SK-N-SH (cell line): ENCODE measurements at regions not wholly inside any gene's neighbourhood (a gene's known extent, or its start where the extent isn't known, plus 50 kb on each side); places are given as distances from the start of the nearest gene placed in this dataset.

ENCODE experiments used
- CTCF ChIA-PET: fragments of 300-600, 350-600 bp; formaldehyde crosslinking; extraction: SDS; loops from one replicate; lab custom pipeline; 2021; lab: Yijun Ruan, JAX
- POLR2A ChIA-PET: fragments of 350-600 bp; sonication (Branson Sonifier 250); formaldehyde crosslinking; extraction: SDS; loops from one replicate; lab custom pipeline; 2020; ENCODE audit warnings: antibody characterized with exemption, inconsistent platforms; lab: Yijun Ruan, JAX
- DNase-seq: peaks from one replicate; pipeline ENCODE4 v3.0.0; 2012
- H2AFZ ChIP-seq: fragments of 200-600 bp; sonication (generic); 2 replicates; pipeline ENCODE4 v1.8.1; 2016; ENCODE audit warnings: antibody characterized with exemption, mild to moderate bottlenecking, low read depth
- H3F3A ChIP-seq: fragments of 200-600 bp; sonication (generic); replicated peaks from 2 replicates; pipeline ENCODE3; 2016; ENCODE audit warnings: antibody characterized with exemption, mild to moderate bottlenecking; ENCODE audit not compliant: insufficient read depth
- H3K27ac ChIP-seq, 2 experiments: fragments of 200-500 bp in 1 of 2; fragments of 200-600 bp in 1 of 2; sonication (Bioruptor generic) in 1 of 2; sonication (generic), shearing (Covaris generic) in 1 of 2; 2 replicates each; pipeline versions ENCODE4 v1.5.1 to v1.6.1; 2014 to 2016; ENCODE audit warnings: low read depth in 2 of 2, inconsistent platforms in 1 of 2, low read length in 1 of 2, mild to moderate bottlenecking in 1 of 2, mixed read lengths in 1 of 2
- H3K27me3 ChIP-seq: fragments of 200-600 bp; sonication (generic), shearing (Covaris generic); 2 replicates; pipeline ENCODE4 v1.6.1; 2016; ENCODE audit warnings: mixed run types; ENCODE audit not compliant: insufficient read depth
- H3K36me3 ChIP-seq, 2 experiments: fragments of 200-500 bp in 1 of 2; fragments of 200-600 bp in 1 of 2; sonication (Bioruptor generic) in 1 of 2; sonication (generic) in 1 of 2; replicated peaks in 1 of 2; 2 replicates each; pipeline versions ENCODE3 to v1.5.1; 2014 to 2016; ENCODE audit warnings: low read length in 1 of 2, mild to moderate bottlenecking in 1 of 2; ENCODE audit not compliant: insufficient read depth in 2 of 2, control insufficient read depth in 1 of 2
- H3K4me1 ChIP-seq, 2 experiments: fragments of 200-500 bp in 1 of 2; fragments of 200-600 bp in 1 of 2; sonication (Bioruptor generic) in 1 of 2; sonication (generic), shearing (Covaris generic) in 1 of 2; 2 replicates each; pipeline versions ENCODE4 v1.5.1 to v1.6.1; 2014 to 2016; ENCODE audit warnings: low read depth in 1 of 2, low read length in 1 of 2, mixed run types in 1 of 2; ENCODE audit not compliant: insufficient read depth in 2 of 2, control insufficient read depth in 1 of 2
- H3K4me2 ChIP-seq: fragments of 200-600 bp; sonication (generic), shearing (Covaris generic); 2 replicates; pipeline ENCODE4 v1.6.1; 2017; ENCODE audit warnings: mixed run types
- H3K4me3 ChIP-seq, 2 experiments: fragments of 200-500 bp in 1 of 2; fragments of 200-600 bp in 1 of 2; sonication (Bioruptor generic) in 1 of 2; sonication (generic), shearing (Covaris generic) in 1 of 2; 2 replicates each; pipeline versions ENCODE4 v1.5.1 to v1.8.1; 2014 to 2016; ENCODE audit warnings: low read depth in 2 of 2, inconsistent platforms in 1 of 2, low read length in 1 of 2, mild to moderate bottlenecking in 1 of 2, mixed read lengths in 1 of 2, moderate library complexity in 1 of 2
- H3K79me2 ChIP-seq: fragments of 200-600 bp; sonication (generic); 2 replicates; pipeline ENCODE4 v1.8.1; 2017; ENCODE audit warnings: mild to moderate bottlenecking; ENCODE audit not compliant: insufficient read depth
- H3K9ac ChIP-seq: fragments of 200-600 bp; sonication (generic); 2 replicates; pipeline ENCODE4 v1.6.1; 2017; ENCODE audit warnings: mixed run types
- H3K9me2 ChIP-seq: fragments of 200-600 bp; sonication (generic); 2 replicates; pipeline ENCODE4 v1.6.1; 2017; ENCODE audit warnings: mixed run types
- H3K9me3 ChIP-seq: fragments of 200-600 bp; sonication (generic); 2 replicates; pipeline ENCODE4 v1.6.1; 2017; ENCODE audit warnings: mixed run types, mild to moderate bottlenecking, moderate library complexity
- H4K20me1 ChIP-seq: fragments of 200-600 bp; sonication (generic); 2 replicates; pipeline ENCODE4 v1.6.1; 2017; ENCODE audit warnings: mild to moderate bottlenecking, mixed run types; ENCODE audit not compliant: insufficient read depth
- ELF1 ChIP-seq: IDR thresholded peaks from 2 replicates; pipeline ENCODE4 v1.4.0; 2012
- FOSL2 ChIP-seq: IDR thresholded peaks from 2 replicates; pipeline ENCODE4 v1.4.0; 2012; ENCODE audit warnings: low read depth, mild to moderate bottlenecking, moderate library complexity, borderline replicate concordance
- FOXJ3 ChIP-seq: sonication (generic); formaldehyde crosslinking; IDR thresholded peaks from 2 replicates; pipeline ENCODE4 v1.5.1; 2020; ENCODE audit warnings: mild to moderate bottlenecking, missing genetic modification reagents
- GABPA ChIP-seq: IDR thresholded peaks from 2 replicates; pipeline ENCODE4 v1.4.0; 2012; ENCODE audit warnings: low read depth, mild to moderate bottlenecking
- GATA2 ChIP-seq: sonication (generic); formaldehyde crosslinking; IDR thresholded peaks from 2 replicates; pipeline ENCODE4 v1.5.0; 2020; ENCODE audit warnings: mild to moderate bottlenecking, missing genetic modification reagents
- MEF2A ChIP-seq: IDR thresholded peaks from 2 replicates; pipeline ENCODE4 v1.4.0; 2012; ENCODE audit warnings: low read depth, borderline replicate concordance
- MXI1 ChIP-seq: IDR thresholded peaks from 2 replicates; pipeline ENCODE4 v1.6.1; 2012; ENCODE audit warnings: mild to moderate bottlenecking, low read depth, low read length, improper control_type of control experiment
- NFIC ChIP-seq: IDR thresholded peaks from 2 replicates; pipeline ENCODE4 v1.4.0; 2012; ENCODE audit warnings: borderline replicate concordance
- NRF1 ChIP-seq: IDR thresholded peaks from 2 replicates; pipeline ENCODE4 v1.6.1; 2012; ENCODE audit warnings: low read depth, mild to moderate bottlenecking, low read length
- RCOR1 ChIP-seq: fragments of 150-350 bp; IDR thresholded peaks from 2 replicates; pipeline ENCODE4 v1.6.1; 2017; ENCODE audit warnings: antibody characterized with exemption, low read length
- RXRA ChIP-seq: IDR thresholded peaks from 2 replicates; pipeline ENCODE4 v1.4.0; 2012; ENCODE audit warnings: low read depth, mild to moderate bottlenecking, borderline replicate concordance
- TAF1 ChIP-seq: IDR thresholded peaks from 2 replicates; pipeline ENCODE4 v1.6.1; 2012; ENCODE audit warnings: low read depth, mild to moderate bottlenecking, low read length, moderate library complexity, borderline replicate concordance
- TEAD4 ChIP-seq: IDR thresholded peaks from 2 replicates; pipeline ENCODE4 v1.4.0; 2012; ENCODE audit warnings: mild to moderate bottlenecking, borderline replicate concordance; ENCODE audit not compliant: insufficient read depth
- YY1 ChIP-seq: IDR thresholded peaks from 2 replicates; pipeline ENCODE4 v1.4.0; 2012; ENCODE audit warnings: low read depth, mild to moderate bottlenecking
- WGBS: methylation state at CpG from one replicate; pipeline ENCODE4 v1.1.6; 2017; ENCODE audit warnings: low lambda C conversion rate; 5-methylcytosine and 5-hydroxymethylcytosine counted together
- TF ChIP-seq, protein P1 (sequence below): fragments of 200-600 bp; sonication (generic); IDR thresholded peaks from 2 replicates; pipeline ENCODE4 v1.6.1; 2017; ENCODE audit warnings: antibody characterized with exemption, mild to moderate bottlenecking, moderate library complexity
- TF ChIP-seq, protein P2 (sequence below): IDR thresholded peaks from 2 replicates; pipeline ENCODE4 v1.6.1; 2012; ENCODE audit warnings: mild to moderate bottlenecking, low read depth, low read length, moderate library complexity
- TF ChIP-seq, protein P3 (sequence below): IDR thresholded peaks from 2 replicates; pipeline ENCODE4 v1.4.0; 2012; ENCODE audit warnings: low read depth

DNA sequence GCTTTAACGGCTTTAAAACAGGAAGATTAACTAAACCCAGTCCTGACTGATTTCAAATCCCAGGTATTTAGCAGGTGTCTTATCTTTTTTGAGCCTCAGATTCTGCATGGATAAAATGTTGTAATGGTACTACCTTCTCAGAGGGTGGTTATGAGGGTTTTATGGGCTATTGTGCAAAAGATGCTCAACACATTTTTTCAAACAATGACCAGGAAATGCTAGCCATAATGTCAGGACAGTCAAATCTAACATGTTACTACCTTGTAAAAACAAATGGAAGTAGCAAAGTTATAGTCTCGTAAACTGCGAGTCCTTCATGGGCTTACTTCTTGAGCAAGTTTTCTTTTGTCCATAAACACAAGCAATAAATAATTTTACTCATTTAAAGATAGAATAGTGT lies 162.1 kb upstream of the TFPI start:
- H3K27ac ChIP-seq = no peak overlapping the region
- no peaks in the 10 kb centered on the region for H3K9me2 ChIP-seq
- H3K9ac ChIP-seq = no peak overlapping the region
- no peaks in the 10 kb centered on the region for H3K27me3 ChIP-seq
- TF ChIP-seq NFIC (no peak), FOSL2 (no peak), GABPA (no peak), MXI1 (no peak), MEF2A (no peak), NRF1 (no peak)
- H2AFZ ChIP-seq = no peak overlapping the region
- no peak overlapping the region for H3K4me2 ChIP-seq
- ChIA-PET POLR2A (no interaction called here), CTCF (interaction anchor here (1.0 kb wide), 1 partner anchor 12 kb away, joined by 3 read pairs; no protein-coding TSS in a partner anchor)
- no peaks in the 10 kb centered on the region for H4K20me1 ChIP-seq
- WGBS = 88% methylated on average over 3 of the region's 3 CpGs
- no peaks in the 10 kb centered on the region for H3K79me2 ChIP-seq
- H3K4me1 ChIP-seq = no peaks in the 10 kb centered on the region
- DNase-seq = no peak
- H3F3A ChIP-seq = peaks cover 5% of the 10 kb centered on the region
- H3K36me3 ChIP-seq = no peaks in the 10 kb centered on the region
- H3K9me3 ChIP-seq = 0 out of 2 replicates have a peak, but pooled peaks cover 3% of the 10 kb centered on the region
- no peak overlapping the region for H3K4me3 ChIP-seq

DNA sequence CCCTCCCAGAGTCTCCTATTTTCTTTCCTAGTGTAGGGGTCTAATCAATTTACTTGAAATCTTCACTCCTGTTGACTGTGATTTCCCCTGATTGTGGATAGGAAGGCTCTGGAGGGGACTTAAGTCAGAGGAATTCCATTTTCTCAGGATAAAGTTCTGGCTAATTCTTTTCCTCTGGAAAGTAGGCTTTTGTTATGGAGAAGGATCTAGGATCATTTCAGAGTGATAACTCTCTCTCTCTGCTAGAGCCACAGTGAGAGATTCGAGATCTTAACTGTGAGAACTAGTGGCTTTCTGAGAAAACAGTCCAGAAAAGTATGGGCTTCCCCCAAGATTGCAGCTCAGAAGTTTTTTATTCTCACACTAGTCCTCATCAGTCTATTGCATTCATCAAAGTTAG lies 163.9 kb upstream of the TFPI start:
- CTCF ChIA-PET = no interaction called here
- H3K27me3 ChIP-seq = no peaks in the 10 kb centered on the region
- WGBS = 80% methylated on average over 1 of the region's 1 CpG
- no peak overlapping the region for H3K4me3 ChIP-seq
- H3F3A ChIP-seq = no peaks in the 10 kb centered on the region
- no peak overlapping the region for H3K4me2 ChIP-seq
- H4K20me1 ChIP-seq = no peaks in the 10 kb centered on the region
- POLR2A ChIA-PET = no interaction called here
- no peaks in the 10 kb centered on the region for H3K36me3 ChIP-seq
- no peak for DNase-seq
- 0 out of 2 replicates have a peak, but pooled peaks cover 3% of the 10 kb centered on the region for H3K9me3 ChIP-seq
- H2AFZ ChIP-seq = no peak overlapping the region
- no peaks in the 10 kb centered on the region for H3K79me2 ChIP-seq
- H3K9me2 ChIP-seq = no peaks in the 10 kb centered on the region
- H3K27ac ChIP-seq = no peak overlapping the region
- H3K9ac ChIP-seq = no peak overlapping the region
- TF ChIP-seq TEAD4 (no peak), FOXJ3 (CRISPR knock-in tag) (no peak), RCOR1 (no peak), YY1 (no peak), GATA2 (CRISPR knock-in tag) (no peak), MEF2A (no peak), TAF1 (no peak), RXRA (no peak), ELF1 (no peak)
- TF ChIP-seq, protein P1, sequence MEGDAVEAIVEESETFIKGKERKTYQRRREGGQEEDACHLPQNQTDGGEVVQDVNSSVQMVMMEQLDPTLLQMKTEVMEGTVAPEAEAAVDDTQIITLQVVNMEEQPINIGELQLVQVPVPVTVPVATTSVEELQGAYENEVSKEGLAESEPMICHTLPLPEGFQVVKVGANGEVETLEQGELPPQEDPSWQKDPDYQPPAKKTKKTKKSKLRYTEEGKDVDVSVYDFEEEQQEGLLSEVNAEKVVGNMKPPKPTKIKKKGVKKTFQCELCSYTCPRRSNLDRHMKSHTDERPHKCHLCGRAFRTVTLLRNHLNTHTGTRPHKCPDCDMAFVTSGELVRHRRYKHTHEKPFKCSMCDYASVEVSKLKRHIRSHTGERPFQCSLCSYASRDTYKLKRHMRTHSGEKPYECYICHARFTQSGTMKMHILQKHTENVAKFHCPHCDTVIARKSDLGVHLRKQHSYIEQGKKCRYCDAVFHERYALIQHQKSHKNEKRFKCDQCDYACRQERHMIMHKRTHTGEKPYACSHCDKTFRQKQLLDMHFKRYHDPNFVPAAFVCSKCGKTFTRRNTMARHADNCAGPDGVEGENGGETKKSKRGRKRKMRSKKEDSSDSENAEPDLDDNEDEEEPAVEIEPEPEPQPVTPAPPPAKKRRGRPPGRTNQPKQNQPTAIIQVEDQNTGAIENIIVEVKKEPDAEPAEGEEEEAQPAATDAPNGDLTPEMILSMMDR = no peak
- TF ChIP-seq, protein P2, sequence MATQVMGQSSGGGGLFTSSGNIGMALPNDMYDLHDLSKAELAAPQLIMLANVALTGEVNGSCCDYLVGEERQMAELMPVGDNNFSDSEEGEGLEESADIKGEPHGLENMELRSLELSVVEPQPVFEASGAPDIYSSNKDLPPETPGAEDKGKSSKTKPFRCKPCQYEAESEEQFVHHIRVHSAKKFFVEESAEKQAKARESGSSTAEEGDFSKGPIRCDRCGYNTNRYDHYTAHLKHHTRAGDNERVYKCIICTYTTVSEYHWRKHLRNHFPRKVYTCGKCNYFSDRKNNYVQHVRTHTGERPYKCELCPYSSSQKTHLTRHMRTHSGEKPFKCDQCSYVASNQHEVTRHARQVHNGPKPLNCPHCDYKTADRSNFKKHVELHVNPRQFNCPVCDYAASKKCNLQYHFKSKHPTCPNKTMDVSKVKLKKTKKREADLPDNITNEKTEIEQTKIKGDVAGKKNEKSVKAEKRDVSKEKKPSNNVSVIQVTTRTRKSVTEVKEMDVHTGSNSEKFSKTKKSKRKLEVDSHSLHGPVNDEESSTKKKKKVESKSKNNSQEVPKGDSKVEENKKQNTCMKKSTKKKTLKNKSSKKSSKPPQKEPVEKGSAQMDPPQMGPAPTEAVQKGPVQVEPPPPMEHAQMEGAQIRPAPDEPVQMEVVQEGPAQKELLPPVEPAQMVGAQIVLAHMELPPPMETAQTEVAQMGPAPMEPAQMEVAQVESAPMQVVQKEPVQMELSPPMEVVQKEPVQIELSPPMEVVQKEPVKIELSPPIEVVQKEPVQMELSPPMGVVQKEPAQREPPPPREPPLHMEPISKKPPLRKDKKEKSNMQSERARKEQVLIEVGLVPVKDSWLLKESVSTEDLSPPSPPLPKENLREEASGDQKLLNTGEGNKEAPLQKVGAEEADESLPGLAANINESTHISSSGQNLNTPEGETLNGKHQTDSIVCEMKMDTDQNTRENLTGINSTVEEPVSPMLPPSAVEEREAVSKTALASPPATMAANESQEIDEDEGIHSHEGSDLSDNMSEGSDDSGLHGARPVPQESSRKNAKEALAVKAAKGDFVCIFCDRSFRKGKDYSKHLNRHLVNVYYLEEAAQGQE = no peak
- TF ChIP-seq, protein P3, sequence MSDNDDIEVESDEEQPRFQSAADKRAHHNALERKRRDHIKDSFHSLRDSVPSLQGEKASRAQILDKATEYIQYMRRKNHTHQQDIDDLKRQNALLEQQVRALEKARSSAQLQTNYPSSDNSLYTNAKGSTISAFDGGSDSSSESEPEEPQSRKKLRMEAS = no peak
- H3K4me1 ChIP-seq = no peaks in the 10 kb centered on the region
